ENCODE measurements at regions not wholly inside any gene's neighbourhood (a gene's known extent, or its start where the extent isn't known, plus 50 kb on each side); places are given as distances from the start of the nearest gene placed in this dataset.

DNA sequence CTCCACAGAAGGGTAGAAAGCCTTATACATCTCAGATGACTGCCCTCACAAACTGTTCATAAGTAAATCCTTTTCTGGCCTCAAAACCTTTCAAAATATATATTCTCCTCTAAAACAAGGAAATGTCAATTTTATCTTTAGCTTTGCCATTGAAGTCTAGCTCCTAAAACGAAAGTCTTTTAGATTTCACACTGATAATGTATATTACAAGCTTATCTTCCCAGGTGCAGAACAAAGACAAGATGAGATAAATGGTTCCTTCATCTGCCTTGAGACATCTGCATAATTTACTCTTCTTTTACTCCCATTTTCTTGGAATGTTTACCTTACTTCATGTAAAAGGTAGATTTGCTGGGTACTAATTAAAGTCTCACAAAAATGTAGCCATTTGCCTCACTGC lies 257.1 kb downstream of the SYT10 start:
- TF ChIP-seq, protein P1, sequence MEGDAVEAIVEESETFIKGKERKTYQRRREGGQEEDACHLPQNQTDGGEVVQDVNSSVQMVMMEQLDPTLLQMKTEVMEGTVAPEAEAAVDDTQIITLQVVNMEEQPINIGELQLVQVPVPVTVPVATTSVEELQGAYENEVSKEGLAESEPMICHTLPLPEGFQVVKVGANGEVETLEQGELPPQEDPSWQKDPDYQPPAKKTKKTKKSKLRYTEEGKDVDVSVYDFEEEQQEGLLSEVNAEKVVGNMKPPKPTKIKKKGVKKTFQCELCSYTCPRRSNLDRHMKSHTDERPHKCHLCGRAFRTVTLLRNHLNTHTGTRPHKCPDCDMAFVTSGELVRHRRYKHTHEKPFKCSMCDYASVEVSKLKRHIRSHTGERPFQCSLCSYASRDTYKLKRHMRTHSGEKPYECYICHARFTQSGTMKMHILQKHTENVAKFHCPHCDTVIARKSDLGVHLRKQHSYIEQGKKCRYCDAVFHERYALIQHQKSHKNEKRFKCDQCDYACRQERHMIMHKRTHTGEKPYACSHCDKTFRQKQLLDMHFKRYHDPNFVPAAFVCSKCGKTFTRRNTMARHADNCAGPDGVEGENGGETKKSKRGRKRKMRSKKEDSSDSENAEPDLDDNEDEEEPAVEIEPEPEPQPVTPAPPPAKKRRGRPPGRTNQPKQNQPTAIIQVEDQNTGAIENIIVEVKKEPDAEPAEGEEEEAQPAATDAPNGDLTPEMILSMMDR (IDR thresholded peaks at IDR 0.05; ENCODE audit: borderline replicate concordance, extremely low read depth, low read length, poor library complexity, severe bottlenecking) = no peak
- no peak for TF ChIP-seq EZH2 (IDR thresholded peaks at IDR 0.05; ENCODE audit: borderline replicate concordance, low read depth, low read length, severe bottlenecking)

Measured in DND-41 (cell line).